ENCODE measurements at regions not wholly inside any gene's neighbourhood (a gene's known extent, or its start where the extent isn't known, plus 50 kb on each side); places are given as distances from the start of the nearest gene placed in this dataset.
"Not testable (repeated sequence)": the region's sequence is repeated elsewhere in the genome, so short reads cannot be mapped to it uniquely, and the experiment has no call there.

GRCh38 chr1:88608139-88608943 lies 75.7 kb upstream of the PKN2 start:
- no peak for DNase-seq

GRCh38 chr1:88609051-88609450 lies 75.0 kb upstream of the PKN2 start:
- no peak for DNase-seq

GRCh38 chr1:88610687-88611086 lies 73.4 kb upstream of the PKN2 start:
- DNase-seq: no peak

GRCh38 chr1:88612292-88612691 lies 71.8 kb upstream of the PKN2 start:
- DNase-seq: no peak

GRCh38 chr1:88612773-88613172 lies 71.3 kb upstream of the PKN2 start:
- no peak for DNase-seq

- DNase-seq: no peak
Observed at GRCh38 chr1:88618331-88618730, 65.7 kb upstream of the PKN2 start.

GRCh38 chr1:88623101-88623500 lies 61.0 kb upstream of the PKN2 start:
- DNase-seq: not testable (repeated sequence)
